GM21529 (cell line): ENCODE measurements at regions not wholly inside any gene's neighbourhood (a gene's known extent, or its start where the extent isn't known, plus 50 kb on each side); places are given as distances from the start of the nearest gene placed in this dataset.

Experiments used
- ATAC-seq: cut with Tn5 transposase; IDR thresholded peaks from one replicate; pipeline ENCODE4 v1.9.1; 2021; ENCODE audit not compliant: unreplicated experiment

GRCh38 chr1:48164571-48164970, 57.9 kb upstream of the SLC5A9 start:
- no peak for ATAC-seq

- no peak for ATAC-seq
Observed at GRCh38 chr1:48160486-48161132, 61.9 kb upstream of the SLC5A9 start.

- no peak for ATAC-seq
Observed at GRCh38 chr1:48139275-48139674, 83.2 kb upstream of the SLC5A9 start.

GRCh38 chr1:48127735-48128685, 94.5 kb upstream of the SLC5A9 start:
- ATAC-seq: no peak

- no peak for ATAC-seq
Observed at GRCh38 chr1:48123647-48124046, 98.9 kb upstream of the SLC5A9 start.

- ATAC-seq: no peak
Observed at GRCh38 chr1:48121955-48122354, 100.6 kb upstream of the SLC5A9 start.

- no peak for ATAC-seq
Observed at GRCh38 chr1:48120621-48121020, 101.9 kb upstream of the SLC5A9 start.

GRCh38 chr1:48115835-48116234, 106.7 kb upstream of the SLC5A9 start:
- no peak for ATAC-seq

GRCh38 chr1:48114596-48115382, 107.7 kb upstream of the SLC5A9 start:
- no peak for ATAC-seq

GRCh38 chr1:48109390-48110013, 112.3 kb upstream of the TRABD2B start:
- no peak for ATAC-seq

GRCh38 chr1:48107516-48107915, 110.3 kb upstream of the TRABD2B start:
- ATAC-seq: no peak

- ATAC-seq: no peak
Observed at GRCh38 chr1:48106049-48106448, 108.9 kb upstream of the TRABD2B start.

GRCh38 chr1:48105165-48105564, 108.0 kb upstream of the TRABD2B start:
- no peak for ATAC-seq

GRCh38 chr1:48103495-48103894, 106.3 kb upstream of the TRABD2B start:
- no peak for ATAC-seq

GRCh38 chr1:48102766-48103165, 105.6 kb upstream of the TRABD2B start:
- ATAC-seq: no peak

- no peak for ATAC-seq
Observed at GRCh38 chr1:48099072-48099773, 102.0 kb upstream of the TRABD2B start.

- ATAC-seq: peak; percentile 89
Observed at GRCh38 chr1:48093696-48094528, 96.7 kb upstream of the TRABD2B start.

GRCh38 chr1:48093147-48093546, 96.0 kb upstream of the TRABD2B start:
- no peak for ATAC-seq

- no peak for ATAC-seq
Observed at GRCh38 chr1:48092401-48092800, 95.2 kb upstream of the TRABD2B start.
